ENCODE measurements at regions not wholly inside any gene's neighbourhood (a gene's known extent, or its start where the extent isn't known, plus 50 kb on each side); places are given as distances from the start of the nearest gene placed in this dataset.

DNA sequence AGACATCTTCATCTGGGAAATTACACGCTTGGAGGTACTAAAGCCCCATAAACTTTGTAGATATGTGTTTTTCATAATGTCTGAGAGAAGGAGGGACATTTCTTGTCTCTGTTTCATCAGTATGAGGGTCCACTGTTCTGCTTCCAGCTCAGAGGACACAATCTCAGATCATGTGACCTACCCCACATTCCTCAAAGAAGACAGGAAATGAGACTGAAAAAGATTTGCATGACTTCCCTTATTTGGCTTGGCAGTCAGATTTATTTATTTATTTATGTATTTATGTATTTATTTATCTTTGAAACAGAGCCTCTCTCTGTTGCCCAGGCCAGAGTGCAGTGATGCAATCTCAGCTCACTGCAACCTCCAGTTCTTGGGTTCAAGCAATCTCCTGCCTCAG lies 463.7 kb upstream of the RGPD4 start:
- Histone ChIP-seq H3K79me2 (ENCODE audit: insufficient read depth, low read length) (no peaks in the 10 kb centered on the region), H2BK12ac (ENCODE audit: insufficient read length, low read depth, low read length) (no peak overlapping the region), H3T11ph (ENCODE audit: low read length) (no peak overlapping the region), H3K9ac (ENCODE audit: extremely low read depth, insufficient read length, low read length) (no peak overlapping the region), H4K20me1 (ENCODE audit: control insufficient read depth, insufficient read depth, insufficient read length) (no peaks in the 10 kb centered on the region), H3K27me3 (ENCODE audit: insufficient read depth, low read length) (no peaks in the 10 kb centered on the region), H2BK20ac (ENCODE audit: low read depth, low read length, poor library complexity, severe bottlenecking) (no peak overlapping the region), H2BK120ac (ENCODE audit: low read depth, low read length, poor library complexity, severe bottlenecking) (no peak overlapping the region), H3K9me3 (ENCODE audit: control insufficient read depth, low read depth, low read length) (no peaks in the 10 kb centered on the region), H4K8ac (replicated peaks; ENCODE audit: insufficient read length, low read depth, low read length) (no peak overlapping the region), H4K5ac (ENCODE audit: insufficient read length, low read depth, low read length) (no peak overlapping the region), H2AK5ac (ENCODE audit: insufficient read length, low read length) (no peak overlapping the region), H3K56ac (ENCODE audit: insufficient read length, low read depth, low read length) (no peak overlapping the region), H3K4me1 (ENCODE audit: insufficient read depth, low read length) (no peaks in the 10 kb centered on the region), H3K4ac (ENCODE audit: low read depth, low read length) (no peak overlapping the region), H3K79me1 (ENCODE audit: insufficient read depth, low read depth, low read length, poor library complexity, severe bottlenecking) (no peaks in the 10 kb centered on the region), H3K14ac (ENCODE audit: insufficient read depth, low read length) (no peak overlapping the region), H3K4me2 (ENCODE audit: insufficient read depth, insufficient read length, low read length) (no peak overlapping the region), H3K23me2 (ENCODE audit: insufficient read length, low read depth, low read length, poor library complexity, severe bottlenecking) (no peaks in the 10 kb centered on the region), H4K91ac (ENCODE audit: insufficient read length, low read depth, low read length) (no peak overlapping the region), H2BK5ac (ENCODE audit: insufficient read length, low read length) (no peak overlapping the region), H2BK15ac (ENCODE audit: low read depth, low read length) (no peak overlapping the region), H3K27ac (ENCODE audit: insufficient read length, low read depth, low read length) (no peak overlapping the region), H2AFZ (ENCODE audit: low read length) (no peak overlapping the region), H3K23ac (ENCODE audit: insufficient read length, low read depth, low read length) (no peak overlapping the region), H3K18ac (ENCODE audit: insufficient read length, low read depth, low read length) (no peak overlapping the region)
- H3K4me1 Mint-ChIP-seq = no peaks in the 10 kb centered on the region
- H3K27me3 Mint-ChIP-seq (ENCODE audit: low read depth) = no peaks in the 10 kb centered on the region
- no peak for DNase-seq
- H3K9me3 Mint-ChIP-seq = no peaks in the 10 kb centered on the region
- H3K36me3 Mint-ChIP-seq (ENCODE audit: insufficient read depth in 1 of 3, low read depth in 3 of 3) = no peaks in the 10 kb centered on the region; a peak in 1 of 7 replicates
- WGBS (ENCODE audit: extremely low coverage, insufficient read length, low lambda C conversion rate) = no CpG with 5 or more reads among the region's 1 CpG
- TF ChIP-seq, protein P1, sequence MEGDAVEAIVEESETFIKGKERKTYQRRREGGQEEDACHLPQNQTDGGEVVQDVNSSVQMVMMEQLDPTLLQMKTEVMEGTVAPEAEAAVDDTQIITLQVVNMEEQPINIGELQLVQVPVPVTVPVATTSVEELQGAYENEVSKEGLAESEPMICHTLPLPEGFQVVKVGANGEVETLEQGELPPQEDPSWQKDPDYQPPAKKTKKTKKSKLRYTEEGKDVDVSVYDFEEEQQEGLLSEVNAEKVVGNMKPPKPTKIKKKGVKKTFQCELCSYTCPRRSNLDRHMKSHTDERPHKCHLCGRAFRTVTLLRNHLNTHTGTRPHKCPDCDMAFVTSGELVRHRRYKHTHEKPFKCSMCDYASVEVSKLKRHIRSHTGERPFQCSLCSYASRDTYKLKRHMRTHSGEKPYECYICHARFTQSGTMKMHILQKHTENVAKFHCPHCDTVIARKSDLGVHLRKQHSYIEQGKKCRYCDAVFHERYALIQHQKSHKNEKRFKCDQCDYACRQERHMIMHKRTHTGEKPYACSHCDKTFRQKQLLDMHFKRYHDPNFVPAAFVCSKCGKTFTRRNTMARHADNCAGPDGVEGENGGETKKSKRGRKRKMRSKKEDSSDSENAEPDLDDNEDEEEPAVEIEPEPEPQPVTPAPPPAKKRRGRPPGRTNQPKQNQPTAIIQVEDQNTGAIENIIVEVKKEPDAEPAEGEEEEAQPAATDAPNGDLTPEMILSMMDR (conservative IDR thresholded peaks at IDR 0.05) = no peak
- H3K27ac Mint-ChIP-seq = no peak overlapping the region
- H3K4me3 Mint-ChIP-seq = no peak overlapping the region

All from H9 (cell line).